Hepatocyte (in vitro differentiated cells): ENCODE measurements at regions not wholly inside any gene's neighbourhood (a gene's known extent, or its start where the extent isn't known, plus 50 kb on each side); places are given as distances from the start of the nearest gene placed in this dataset.

Source experiments
- EZH2 ChIP-seq: fragments of 200-600 bp; sonication (generic); IDR thresholded peaks from 2 replicates; pipeline ENCODE4 v1.6.1; 2016; ENCODE audit warnings: antibody characterized with exemption, mild to moderate bottlenecking, borderline replicate concordance
- EZH2phosphoT487 ChIP-seq: fragments of 200-600 bp; sonication (generic); IDR thresholded peaks from one replicate; pipeline ENCODE4 v1.6.1; 2018; ENCODE audit warnings: antibody characterized with exemption, mild to moderate bottlenecking, low read depth, moderate library complexity; ENCODE audit not compliant: unreplicated experiment, severe bottlenecking
- TF ChIP-seq, protein P1 (sequence below): fragments of 200-600 bp; sonication (generic); IDR thresholded peaks from 2 replicates; pipeline ENCODE4 v1.5.1; 2016; ENCODE audit warnings: antibody characterized with exemption, mild to moderate bottlenecking; ENCODE audit not compliant: poor library complexity

DNA sequence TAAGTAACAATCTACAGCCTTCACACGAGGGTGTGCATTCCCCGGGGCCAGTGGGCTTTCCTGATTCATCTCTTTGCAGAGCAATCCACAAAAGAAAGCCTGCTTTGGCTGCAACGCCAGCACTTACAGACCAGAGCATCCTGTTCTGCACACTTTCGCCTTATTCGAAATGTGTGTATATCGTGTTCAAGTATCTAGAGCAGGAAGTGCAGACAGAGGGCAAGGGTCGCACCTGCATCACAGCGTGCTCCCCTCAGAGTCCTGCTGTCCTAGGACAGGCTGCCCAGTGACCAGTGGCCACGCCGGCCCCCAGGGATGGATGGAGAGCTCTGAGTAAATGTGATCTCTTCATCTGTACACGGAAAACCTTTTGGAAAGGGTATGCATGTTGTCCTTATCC, 264.3 kb downstream of the ZNF516 start:
- TF ChIP-seq, protein P1, sequence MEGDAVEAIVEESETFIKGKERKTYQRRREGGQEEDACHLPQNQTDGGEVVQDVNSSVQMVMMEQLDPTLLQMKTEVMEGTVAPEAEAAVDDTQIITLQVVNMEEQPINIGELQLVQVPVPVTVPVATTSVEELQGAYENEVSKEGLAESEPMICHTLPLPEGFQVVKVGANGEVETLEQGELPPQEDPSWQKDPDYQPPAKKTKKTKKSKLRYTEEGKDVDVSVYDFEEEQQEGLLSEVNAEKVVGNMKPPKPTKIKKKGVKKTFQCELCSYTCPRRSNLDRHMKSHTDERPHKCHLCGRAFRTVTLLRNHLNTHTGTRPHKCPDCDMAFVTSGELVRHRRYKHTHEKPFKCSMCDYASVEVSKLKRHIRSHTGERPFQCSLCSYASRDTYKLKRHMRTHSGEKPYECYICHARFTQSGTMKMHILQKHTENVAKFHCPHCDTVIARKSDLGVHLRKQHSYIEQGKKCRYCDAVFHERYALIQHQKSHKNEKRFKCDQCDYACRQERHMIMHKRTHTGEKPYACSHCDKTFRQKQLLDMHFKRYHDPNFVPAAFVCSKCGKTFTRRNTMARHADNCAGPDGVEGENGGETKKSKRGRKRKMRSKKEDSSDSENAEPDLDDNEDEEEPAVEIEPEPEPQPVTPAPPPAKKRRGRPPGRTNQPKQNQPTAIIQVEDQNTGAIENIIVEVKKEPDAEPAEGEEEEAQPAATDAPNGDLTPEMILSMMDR: no peak
- TF ChIP-seq EZH2phosphoT487 (no peak), EZH2 (no peak)
